IMR-90 (cell line): ENCODE measurements at regions not wholly inside any gene's neighbourhood (a gene's known extent, or its start where the extent isn't known, plus 50 kb on each side); places are given as distances from the start of the nearest gene placed in this dataset.

Experiments used
- ATAC-seq: fragments of 200-7000 bp; cut with Tn5 transposase; 2 replicates; pipeline ENCODE4 v1.9.1; 2020; ENCODE audit warnings: low read depth, mild to moderate bottlenecking, moderate library complexity
- BruUV-seq: library from RNA; stranded (reverse); fragments of 400-500 nt; replicated peaks from 2 replicates; lab custom pipeline; 2021; lab: Mats Ljungman, UMichigan
- CTCF ChIA-PET: fragments of 300-600 bp; formaldehyde crosslinking; extraction: SDS; loops from one replicate; lab custom pipeline; 2021; ENCODE audit warnings: antibody characterized with exemption; lab: Yijun Ruan, JAX
- POLR2A ChIA-PET: fragments of 300-600 bp; sonication (Branson Sonifier 250); formaldehyde crosslinking; loops from one replicate; lab custom pipeline; 2022; ENCODE audit warnings: antibody characterized with exemption; ENCODE audit not compliant: unreplicated experiment; lab: Charles Lee
- DNase-seq: peaks from one replicate; pipeline ENCODE4 v3.0.0; 2013
- H2AFZ ChIP-seq: replicated peaks from 2 replicates; pipeline ENCODE3; 2013; ENCODE audit warnings: low read length, mild to moderate bottlenecking; ENCODE audit not compliant: poor library complexity
- H2AK5ac ChIP-seq: 2 replicates; pipeline ENCODE4 v1.6.1; 2013; ENCODE audit warnings: low read depth, low read length, inconsistent platforms
- H2AK9ac ChIP-seq: replicated peaks from 2 replicates; pipeline ENCODE3; 2013; ENCODE audit warnings: mild to moderate bottlenecking, low read depth, low read length, moderate library complexity; ENCODE audit not compliant: poor library complexity
- H2BK120ac ChIP-seq: 2 replicates; pipeline ENCODE4 v1.6.1; 2013; ENCODE audit warnings: low read depth, low read length, inconsistent platforms
- H2BK15ac ChIP-seq: 3 replicates; pipeline ENCODE4 v1.6.1; 2013; ENCODE audit warnings: low read depth, low read length, inconsistent platforms
- H2BK20ac ChIP-seq: 2 replicates; pipeline ENCODE4 v1.6.1; 2013; ENCODE audit warnings: low read depth, mild to moderate bottlenecking, inconsistent platforms, low read length, moderate library complexity
- H2BK5ac ChIP-seq: 2 replicates; pipeline ENCODE4 v1.6.1; 2013; ENCODE audit warnings: mild to moderate bottlenecking, low read depth, low read length, inconsistent platforms; ENCODE audit not compliant: poor library complexity, severe bottlenecking
- H3K14ac ChIP-seq: replicated peaks from 2 replicates; pipeline ENCODE4 v1.6.1; 2013; ENCODE audit warnings: low read depth, low read length, inconsistent platforms
- H3K18ac ChIP-seq: 2 replicates; pipeline ENCODE4 v1.6.1; 2013; ENCODE audit warnings: low read depth, low read length, control low read depth
- H3K23ac ChIP-seq: 2 replicates; pipeline ENCODE4 v1.6.1; 2013; ENCODE audit warnings: low read depth, low read length, inconsistent platforms
- H3K27ac ChIP-seq: 2 replicates; pipeline ENCODE4 v1.5.1; 2013; ENCODE audit warnings: mild to moderate bottlenecking, control low read depth, low read length; ENCODE audit not compliant: insufficient read depth
- H3K27me3 ChIP-seq: 2 replicates; pipeline ENCODE4 v1.6.1; 2013; ENCODE audit warnings: low read length; ENCODE audit not compliant: control insufficient read depth, insufficient read depth
- H3K36me3 ChIP-seq: 2 replicates; pipeline ENCODE4 v1.6.1; 2013; ENCODE audit warnings: low read length, mixed read lengths; ENCODE audit not compliant: control insufficient read depth, insufficient read depth
- H3K4ac ChIP-seq: 2 replicates; pipeline ENCODE4 v1.6.1; 2013; ENCODE audit warnings: low read depth, low read length, inconsistent platforms
- H3K4me1 ChIP-seq: 2 replicates; pipeline ENCODE4 v1.6.1; 2013; ENCODE audit warnings: low read length, mixed read lengths; ENCODE audit not compliant: control insufficient read depth, insufficient read depth
- H3K4me2 ChIP-seq: 2 replicates; pipeline ENCODE4 v1.6.1; 2013; ENCODE audit warnings: low read depth, mild to moderate bottlenecking, control low read depth, low read length, moderate library complexity
- H3K4me3 ChIP-seq: 2 replicates; pipeline ENCODE4 v1.5.1; 2013; ENCODE audit warnings: low read depth, mild to moderate bottlenecking, control low read depth, low read length, moderate library complexity; ENCODE audit not compliant: insufficient read depth
- H3K56ac ChIP-seq: 2 replicates; pipeline ENCODE4 v1.6.1; 2013; ENCODE audit warnings: low read length, inconsistent platforms; ENCODE audit not compliant: insufficient read depth; ENCODE audit errors: extremely low read depth
- H3K79me1 ChIP-seq, 2 experiments: 2 replicates each; pipeline ENCODE4 v1.6.1; 2013; ENCODE audit warnings: low read length in 2 of 2, inconsistent platforms in 1 of 2, low read depth in 1 of 2
- H3K9ac ChIP-seq: 2 replicates; pipeline ENCODE4 v1.6.1; 2013; ENCODE audit warnings: low read depth, low read length, control low read depth
- H3K9me1 ChIP-seq: 2 replicates; pipeline ENCODE4 v1.6.1; 2013; ENCODE audit warnings: low read length, inconsistent platforms; ENCODE audit not compliant: insufficient read depth
- H3K9me3 ChIP-seq: 2 replicates; pipeline ENCODE4 v1.6.1; 2013; ENCODE audit warnings: low read length; ENCODE audit not compliant: control insufficient read depth, insufficient read depth
- H4K20me1 ChIP-seq: 2 replicates; pipeline ENCODE4 v1.6.1; 2013; ENCODE audit warnings: low read length, inconsistent platforms; ENCODE audit not compliant: insufficient read depth
- H4K5ac ChIP-seq: 2 replicates; pipeline ENCODE4 v1.6.1; 2013; ENCODE audit warnings: mild to moderate bottlenecking, low read depth, low read length, control low read depth
- H4K8ac ChIP-seq, 2 experiments: 2 replicates each; pipeline ENCODE4 v1.6.1; 2013; ENCODE audit warnings: low read depth in 2 of 2, low read length in 2 of 2, control low read depth in 1 of 2, inconsistent platforms in 1 of 2
- H4K91ac ChIP-seq: 2 replicates; pipeline ENCODE4 v1.6.1; 2013; ENCODE audit warnings: low read depth, low read length, inconsistent platforms; ENCODE audit not compliant: insufficient read depth
- CHD1 ChIP-seq: IDR thresholded peaks from 2 replicates; pipeline ENCODE4 v1.6.1; 2012; ENCODE audit warnings: low read depth, low read length, improper control_type of control experiment
- FOS ChIP-seq: fragments of 150-350 bp; IDR thresholded peaks from 2 replicates; pipeline ENCODE4 v1.6.1; 2016; ENCODE audit warnings: low read depth, low read length
- MXI1 ChIP-seq: IDR thresholded peaks from 2 replicates; pipeline ENCODE4 v1.6.1; 2012; ENCODE audit warnings: low read depth, mild to moderate bottlenecking, low read length, moderate library complexity, borderline replicate concordance
- RFX5 ChIP-seq: IDR thresholded peaks from 2 replicates; pipeline ENCODE4 v1.8.0; 2012; ENCODE audit warnings: low read depth, mild to moderate bottlenecking, low read length, moderate library complexity
- WGBS, 2 experiments: methylation state at CpG; one replicate each; pipeline versions ENCODE4 v1.1.5 to v1.1.7; 2013; ENCODE audit warnings: missing lambda C conversion rate in 2 of 2; ENCODE audit not compliant: insufficient read length in 1 of 2; ENCODE audit errors: extremely low coverage in 2 of 2; 5-methylcytosine and 5-hydroxymethylcytosine counted together
- dilution Hi-C: fragments of 300-500 bp; cut with HindIII; formaldehyde crosslinking; loops from one replicate; pipeline ENCODE4 v1.14.3; 2018; ENCODE audit warnings: low sequenced_read_pairs; ENCODE audit not compliant: unreplicated experiment
- in situ Hi-C: fragments of 300-500 bp; cut with MboI; formaldehyde crosslinking; loops from 3 replicates; pipeline ENCODE4 v1.14.3; 2019; ENCODE audit warnings: low sequenced_read_pairs, inconsistent platforms, mixed read lengths
- intact Hi-C: fragments of 100-400 bp; cut with micrococcal nuclease; formaldehyde crosslinking; loops from 2 replicates; pipeline ENCODE4 v1.10.0; 2022

GRCh38 chr3:194030372-194030771 is 105.6 kb upstream of the HES1 start:
- no peak overlapping the region for H2BK20ac ChIP-seq
- ChIA-PET POLR2A (no interaction called here), CTCF (no interaction called here)
- intact Hi-C loops (no loop called here), dilution Hi-C loops (no loop called here), in situ Hi-C loops (no loop called here)
- DNase-seq: no peak
- no peak overlapping the region for H3K4ac ChIP-seq
- no peak overlapping the region for H2AK5ac ChIP-seq
- no peak overlapping the region for H4K8ac ChIP-seq
- H3K9me1 ChIP-seq: no peaks in the 10 kb centered on the region
- no peak overlapping the region for H3K4me3 ChIP-seq
- no peaks in the 10 kb centered on the region for H4K20me1 ChIP-seq
- H2BK120ac ChIP-seq: no peak overlapping the region
- no peak overlapping the region for H3K4me2 ChIP-seq
- no peak overlapping the region for H3K18ac ChIP-seq
- BruUV-seq: no TSS peak
- H3K4me1 ChIP-seq: no peaks in the 10 kb centered on the region
- no peaks in the 10 kb centered on the region for H3K36me3 ChIP-seq
- no peaks in the 10 kb centered on the region for H3K9me3 ChIP-seq
- H4K91ac ChIP-seq: no peak overlapping the region
- H3K9ac ChIP-seq: no peak overlapping the region
- H2BK5ac ChIP-seq: no peak overlapping the region
- H3K23ac ChIP-seq: no peak overlapping the region
- WGBS, 2 experiments: no CpG with 5 or more reads among the region's 4 CpGs
- TF ChIP-seq CHD1: no peak
- TF ChIP-seq MXI1: no peak
- no peak for TF ChIP-seq RFX5
- TF ChIP-seq FOS: no peak
- H2AK9ac ChIP-seq: no peak overlapping the region
- H4K5ac ChIP-seq: no peak overlapping the region
- H3K14ac ChIP-seq: no peak overlapping the region
- no peak overlapping the region for H2BK15ac ChIP-seq
- H3K56ac ChIP-seq: no peak overlapping the region
- H3K27me3 ChIP-seq: peaks cover 39% of the 10 kb centered on the region
- H3K27ac ChIP-seq: no peak overlapping the region
- H3K79me1 ChIP-seq: no peaks in the 10 kb centered on the region
- no peak overlapping the region for H2AFZ ChIP-seq
- ATAC-seq: no peak
